COLO829 (cell line): ENCODE measurements at regions not wholly inside any gene's neighbourhood (a gene's known extent, or its start where the extent isn't known, plus 50 kb on each side); places are given as distances from the start of the nearest gene placed in this dataset.

ENCODE experiments used
- DNase-seq: peaks from one replicate; pipeline ENCODE4 v3.0.0; 2012; ENCODE audit warnings: low spot score

GRCh38 chr3:81279481-81280379, 481.7 kb downstream of the GBE1 start:
- no peak for DNase-seq

DNA sequence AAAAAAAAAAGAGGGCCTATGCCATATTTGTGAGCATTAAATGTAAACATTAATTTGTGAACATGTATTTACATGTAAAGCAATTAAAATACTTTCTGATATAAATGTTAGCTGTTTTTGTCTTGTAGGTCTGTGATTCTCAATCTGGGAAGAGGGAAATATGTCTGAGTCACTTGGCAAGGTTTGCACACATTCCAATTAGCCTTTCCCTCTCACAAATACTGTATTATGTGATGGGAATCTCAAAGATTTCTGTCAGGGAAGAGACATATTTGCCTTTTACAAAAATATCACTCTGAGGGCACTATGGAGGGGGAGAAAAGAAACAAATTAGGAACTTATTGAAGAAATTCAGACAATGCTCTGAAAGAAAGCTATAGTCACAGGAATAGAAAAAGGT, 483.6 kb downstream of the GBE1 start:
- no peak for DNase-seq

GRCh38 chr3:81274671-81275070, 486.8 kb downstream of the GBE1 start:
- no peak for DNase-seq

DNA sequence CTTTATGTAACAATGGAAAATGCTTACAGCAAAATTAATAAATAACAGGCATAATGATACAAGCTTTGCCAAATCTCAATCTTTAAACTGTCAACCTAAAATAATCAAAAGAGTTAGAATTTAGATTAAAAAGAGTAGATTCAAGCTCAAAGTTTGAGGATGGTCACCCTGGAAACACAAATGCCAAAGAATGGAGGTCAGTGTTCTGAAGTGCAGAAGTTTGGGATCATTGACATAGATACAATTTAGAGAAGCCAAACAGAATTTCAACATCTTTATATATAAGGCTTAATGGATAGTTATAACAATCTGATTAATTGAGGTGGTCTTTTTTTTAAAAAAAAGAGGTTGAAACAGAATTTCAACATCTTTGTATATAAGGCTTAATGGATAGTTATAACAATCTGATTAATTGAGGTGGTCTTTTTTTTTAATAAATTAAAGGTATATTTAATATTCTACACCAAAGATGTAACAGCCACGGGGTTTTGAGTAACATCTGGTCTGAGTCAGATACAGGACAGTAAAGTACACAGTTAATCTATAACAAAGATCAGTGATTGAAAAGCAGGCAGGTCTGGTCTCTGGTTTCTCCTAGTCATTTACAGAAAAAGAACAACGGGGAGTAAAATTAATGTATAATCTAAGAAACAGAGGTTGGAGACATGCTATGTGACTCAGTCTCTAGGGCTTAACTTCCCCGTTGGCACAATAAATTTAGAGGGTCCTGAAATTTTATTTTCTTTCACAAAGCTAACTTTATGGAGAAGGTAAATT, 490.7 kb downstream of the GBE1 start:
- DNase-seq: no peak

DNA sequence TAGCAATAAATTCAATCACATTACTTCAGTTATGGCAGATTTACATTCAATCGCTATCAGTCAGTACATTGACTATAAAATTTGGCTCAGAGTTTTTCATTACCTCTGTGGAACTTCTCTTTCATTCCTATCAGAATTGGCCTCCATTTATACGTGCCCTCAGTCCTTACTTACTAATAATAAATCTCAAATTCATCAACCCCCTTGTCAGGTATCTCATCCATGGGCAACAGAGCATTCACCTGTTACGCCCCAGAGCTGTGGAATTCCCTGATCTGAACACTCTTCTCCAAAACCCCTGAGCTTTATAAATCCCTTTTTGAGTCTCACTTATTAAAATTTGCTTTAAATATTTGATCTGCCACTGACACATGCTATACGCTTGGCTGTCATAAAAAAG, 492.9 kb downstream of the GBE1 start:
- DNase-seq: no peak

DNA sequence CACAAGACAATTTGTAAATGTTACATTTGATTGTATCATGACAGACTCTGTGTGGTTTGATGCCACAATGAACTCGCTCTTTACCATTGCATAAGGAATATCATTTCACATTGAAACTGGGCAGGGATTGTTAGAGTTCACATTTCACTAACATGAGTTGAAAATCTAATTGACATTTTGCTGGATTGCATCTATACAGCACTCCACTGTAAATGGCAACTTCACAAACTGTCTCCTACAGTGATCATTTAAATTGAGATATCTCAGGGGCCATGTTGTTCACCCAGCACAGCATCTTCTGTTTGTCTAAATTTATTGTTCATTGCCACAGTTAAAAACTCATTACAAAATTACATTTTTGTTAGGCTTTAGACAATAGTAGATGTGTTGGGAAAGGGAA, 499.4 kb downstream of the GBE1 start:
- DNase-seq: no peak

- DNase-seq: no peak
Measured at GRCh38 chr3:81255463-81255862, 506.0 kb downstream of the GBE1 start.

DNA sequence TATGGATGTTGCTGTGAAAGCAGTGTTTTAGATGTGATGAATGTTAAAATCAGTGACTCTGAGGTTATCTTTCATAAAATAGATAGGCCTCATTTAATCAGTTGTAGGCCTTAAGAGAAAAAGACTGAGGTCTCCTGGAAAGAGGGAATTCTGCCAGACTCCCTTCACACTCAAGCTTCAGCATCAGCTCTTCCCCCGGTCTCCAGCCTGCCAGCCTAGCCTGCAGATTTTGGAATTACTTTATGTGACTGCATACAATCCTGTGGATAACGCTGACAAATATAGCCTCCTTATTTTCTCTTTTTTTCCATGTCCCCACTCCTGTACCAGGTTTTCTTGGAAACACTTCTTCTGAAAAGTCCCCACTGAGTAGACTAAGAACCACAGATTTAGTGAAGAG, 510.3 kb downstream of the GBE1 start:
- DNase-seq: no peak

- DNase-seq: no peak
Measured at GRCh38 chr3:81249540-81250029, 511.9 kb downstream of the GBE1 start.

DNA sequence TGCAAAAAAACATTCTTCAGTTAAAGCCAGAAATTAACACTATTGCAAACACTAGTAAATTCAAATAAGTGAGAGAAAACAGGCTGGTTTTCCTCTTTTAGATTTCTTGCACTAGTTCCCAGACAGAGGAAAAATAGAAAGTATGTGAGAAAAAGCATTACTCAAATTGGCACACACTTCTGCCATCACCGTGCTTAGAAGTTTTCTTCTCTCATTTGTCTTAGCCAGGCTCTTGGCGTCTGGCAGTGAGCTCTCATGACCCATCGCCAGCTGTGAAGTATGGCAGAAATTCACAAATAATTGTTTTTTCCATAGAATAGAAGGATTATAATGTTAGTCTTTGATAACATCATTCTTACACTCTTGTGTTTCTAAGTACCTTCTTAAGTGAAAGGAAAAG, 515.9 kb downstream of the GBE1 start:
- DNase-seq: no peak

DNA sequence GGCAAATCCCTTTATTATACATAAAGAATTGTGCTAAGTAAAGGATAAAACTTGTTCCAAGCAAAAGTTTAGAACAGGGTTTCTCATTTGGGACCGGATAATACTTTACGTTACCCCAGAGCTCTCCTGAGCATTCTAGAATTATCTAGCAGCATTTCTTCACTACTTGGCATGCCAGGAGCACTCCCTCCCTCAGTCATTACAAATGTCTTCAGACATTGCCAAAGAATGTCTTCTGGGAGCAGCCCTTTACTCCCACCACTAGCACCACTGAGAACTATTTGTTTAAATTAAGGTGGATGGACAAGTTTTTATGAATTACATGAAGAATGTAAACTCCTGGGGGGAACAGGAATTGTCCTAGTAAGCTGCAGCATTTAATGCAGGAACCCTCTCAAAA, 516.4 kb downstream of the GBE1 start:
- no peak for DNase-seq

DNA sequence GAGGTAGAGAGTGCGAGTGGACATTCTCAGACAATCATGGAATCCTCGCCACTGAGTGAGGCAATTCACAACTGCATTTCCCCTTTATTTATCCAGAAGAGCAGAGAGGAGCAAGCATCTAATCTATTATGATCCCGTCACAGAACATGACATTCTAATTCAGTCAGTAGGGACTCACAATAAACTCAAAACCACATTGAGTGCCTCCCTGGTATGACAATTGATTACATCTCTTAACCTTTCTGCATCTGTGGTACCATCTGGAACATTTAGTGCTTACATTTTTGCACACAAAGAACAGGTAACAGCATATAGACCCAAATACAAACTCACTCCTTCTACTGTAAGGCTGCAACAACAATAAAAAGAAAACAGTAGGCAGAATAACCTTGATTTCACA, 517.2 kb downstream of the GBE1 start:
- no peak for DNase-seq

DNA sequence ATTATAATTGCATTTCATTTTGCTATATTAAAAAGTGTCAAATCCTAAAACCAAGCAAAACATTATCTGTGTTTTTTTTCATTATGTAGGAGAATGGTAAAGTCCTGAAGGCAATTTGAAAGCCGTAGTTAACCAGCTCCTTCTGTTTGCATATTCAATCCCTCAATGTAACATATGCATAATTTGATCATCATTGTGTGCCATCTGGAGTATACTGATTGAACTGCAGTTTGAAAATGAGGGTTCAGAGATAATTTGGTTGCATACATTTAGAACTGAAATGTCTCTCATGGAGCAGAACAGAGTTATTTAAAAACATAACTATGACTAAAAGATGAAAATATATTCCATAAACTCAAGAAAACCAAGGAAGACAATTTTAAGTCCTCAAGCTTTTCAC, 518.6 kb downstream of the GBE1 start:
- no peak for DNase-seq

DNA sequence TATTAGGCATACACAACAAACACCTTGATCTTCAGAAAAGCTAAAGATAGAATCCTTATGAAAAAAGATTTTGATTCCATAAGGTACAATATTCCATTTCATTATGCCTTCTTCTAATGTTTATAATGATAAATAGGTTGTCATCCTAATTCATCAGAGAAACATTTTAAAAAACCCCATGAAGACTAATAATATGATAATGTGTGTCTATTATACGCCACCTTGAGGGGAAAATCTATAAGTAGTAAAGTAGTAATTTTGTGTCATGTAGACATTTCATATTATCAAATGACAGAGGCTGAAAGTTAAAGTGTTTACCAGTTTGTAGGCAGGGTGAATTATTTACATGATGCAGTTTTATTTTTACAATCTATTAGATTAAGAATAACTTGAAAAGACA, 524.3 kb downstream of the GBE1 start:
- no peak for DNase-seq

GRCh38 chr3:81218023-81218422, 543.4 kb downstream of the GBE1 start:
- DNase-seq: no peak

DNA sequence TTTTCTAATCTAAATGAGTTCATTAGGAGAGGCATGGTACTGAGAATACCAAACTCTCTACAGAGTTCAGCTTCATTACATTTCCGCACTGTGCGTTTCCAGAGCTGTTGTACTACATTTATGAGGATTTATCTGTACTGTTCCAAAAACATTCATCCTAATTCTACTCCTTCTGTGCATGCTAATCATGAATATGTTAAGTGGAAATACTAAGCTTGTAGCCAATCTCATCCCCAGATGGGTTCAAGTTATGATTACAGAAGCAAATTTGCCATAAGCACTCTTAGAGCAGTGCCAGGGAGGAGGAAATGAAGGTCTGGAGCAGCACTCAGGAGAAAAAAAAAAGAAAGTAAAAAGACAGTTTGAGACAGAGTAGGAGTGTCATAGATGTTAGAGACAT, 544.3 kb downstream of the GBE1 start:
- no peak for DNase-seq

GRCh38 chr3:81216192-81216591, 545.3 kb downstream of the GBE1 start:
- DNase-seq: no peak

DNA sequence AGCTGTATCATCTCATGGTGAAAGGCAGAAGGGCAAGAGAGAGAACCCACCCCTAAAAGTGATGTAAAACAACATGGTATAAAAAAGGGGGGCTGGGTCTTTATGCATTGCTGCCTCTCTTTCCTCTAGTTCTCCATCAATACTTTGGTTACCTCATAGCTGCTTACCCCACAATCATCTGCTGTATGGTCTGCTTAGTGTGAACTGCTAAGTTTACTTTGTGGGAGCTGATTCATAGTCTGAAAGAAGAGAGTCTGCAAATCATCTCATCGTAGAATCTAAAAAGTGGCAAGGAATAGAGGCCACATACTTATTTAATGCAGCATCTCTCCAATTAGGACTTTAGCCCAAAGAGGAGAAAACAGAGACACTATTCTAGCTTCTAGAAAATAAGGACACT, 546.8 kb downstream of the GBE1 start:
- no peak for DNase-seq

GRCh38 chr3:81199587-81199986, 561.9 kb downstream of the GBE1 start:
- DNase-seq: no peak

DNA sequence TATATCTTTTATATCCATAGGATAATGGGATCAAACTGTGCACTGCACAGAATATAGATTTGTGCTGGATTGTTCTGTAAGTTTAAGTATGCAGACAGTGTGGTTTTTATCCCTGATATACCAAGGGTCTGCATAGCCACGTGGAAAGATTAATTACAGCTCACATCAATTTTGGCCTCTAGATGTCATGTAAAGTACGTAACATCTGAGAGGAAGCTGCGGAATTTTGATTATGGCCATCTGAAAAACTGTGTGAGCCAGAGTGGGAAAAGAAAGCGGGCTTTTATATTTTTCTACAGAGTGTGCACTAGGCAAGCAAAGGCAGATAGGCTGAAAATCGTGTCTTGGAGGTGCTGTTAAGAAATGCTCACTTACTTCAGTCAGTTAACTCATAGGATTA, 562.7 kb downstream of the GBE1 start:
- no peak for DNase-seq

DNA sequence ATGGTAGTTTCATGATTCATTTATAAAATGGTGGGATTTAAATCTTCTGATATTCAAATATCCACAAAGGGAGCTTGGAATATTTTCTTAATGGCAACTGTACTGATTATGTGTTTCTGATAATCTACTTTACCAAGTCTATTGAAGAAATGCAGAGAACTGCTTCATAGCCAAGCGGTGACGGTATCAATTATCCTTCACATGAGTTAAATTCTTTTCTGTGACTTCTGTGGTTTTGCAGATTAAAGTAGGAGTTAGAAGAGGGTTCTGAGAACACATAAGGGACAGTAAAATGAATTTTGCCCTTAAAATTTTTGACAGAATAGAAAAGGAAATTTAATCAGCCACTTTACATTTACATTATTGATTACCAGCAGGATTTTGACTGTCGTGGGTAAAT, 563.2 kb downstream of the GBE1 start:
- DNase-seq: no peak

GRCh38 chr3:81197386-81197785, 564.1 kb downstream of the GBE1 start:
- DNase-seq: no peak

- DNase-seq: no peak
Measured at GRCh38 chr3:81195478-81195877, 566.0 kb downstream of the GBE1 start.
